BE2C (cell line): ENCODE measurements at regions not wholly inside any gene's neighbourhood (a gene's known extent, or its start where the extent isn't known, plus 50 kb on each side); places are given as distances from the start of the nearest gene placed in this dataset.

Experiments used
- DNase-seq: peaks from one replicate; pipeline ENCODE4 v3.0.0-alpha.2; 2020
- H3K27me3 ChIP-seq: fragments of 250-450 bp; sonication (Bioruptor Pico); 2 replicates; pipeline ENCODE4 v1.5.1; 2020; ENCODE audit warnings: mild to moderate bottlenecking
- H3K36me3 ChIP-seq: fragments of 250-450 bp; sonication (Bioruptor Pico); 2 replicates; pipeline ENCODE4 v1.5.1; 2020; ENCODE audit warnings: mild to moderate bottlenecking
- H3K4me1 ChIP-seq: fragments of 250-450 bp; sonication (Bioruptor Pico); 2 replicates; pipeline ENCODE4 v1.5.1; 2020
- H3K4me3 ChIP-seq: 2 replicates; pipeline ENCODE4 v1.5.1; 2011; ENCODE audit warnings: low read depth, low read length
- H3K9me3 ChIP-seq: fragments of 250-450 bp; sonication (Bioruptor Pico); 2 replicates; pipeline ENCODE4 v1.5.1; 2020
- CTCF ChIP-seq: IDR thresholded peaks from 2 replicates; pipeline ENCODE4 v1.5.1; 2012; ENCODE audit warnings: mild to moderate bottlenecking, low read depth, low read length

- H3K9me3 ChIP-seq, result no peaks in the 10 kb centered on the region
- H3K4me3 ChIP-seq, result no peak overlapping the region
- no peak for TF ChIP-seq CTCF
- DNase-seq, result no peak
- H3K27me3 ChIP-seq, result no peaks in the 10 kb centered on the region
- no peaks in the 10 kb centered on the region for H3K36me3 ChIP-seq
- no peaks in the 10 kb centered on the region for H3K4me1 ChIP-seq
These were observed 192.6 kb upstream of the LPP start for GRCh38 chr3:187961366-187961765.

- H3K4me1 ChIP-seq, result no peaks in the 10 kb centered on the region
- no peak overlapping the region for H3K4me3 ChIP-seq
- H3K36me3 ChIP-seq, result no peaks in the 10 kb centered on the region
- no peak for TF ChIP-seq CTCF
- no peaks in the 10 kb centered on the region for H3K9me3 ChIP-seq
- no peaks in the 10 kb centered on the region for H3K27me3 ChIP-seq
- DNase-seq, result no peak
These were observed 190.8 kb upstream of the LPP start for GRCh38 chr3:187963003-187963676.

- H3K27me3 ChIP-seq, result no peaks in the 10 kb centered on the region
- H3K4me1 ChIP-seq, result no peaks in the 10 kb centered on the region
- DNase-seq, result no peak
- no peaks in the 10 kb centered on the region for H3K9me3 ChIP-seq
- no peak overlapping the region for H3K4me3 ChIP-seq
- TF ChIP-seq CTCF, result no peak
- H3K36me3 ChIP-seq, result no peaks in the 10 kb centered on the region
These were observed 190.1 kb upstream of the LPP start for GRCh38 chr3:187963677-187964385.

GRCh38 chr3:187964760-187965159, 189.2 kb upstream of the LPP start:
- H3K9me3 ChIP-seq, result no peaks in the 10 kb centered on the region
- TF ChIP-seq CTCF, result no peak
- no peaks in the 10 kb centered on the region for H3K36me3 ChIP-seq

GRCh38 chr3:187966096-187966495, 187.9 kb upstream of the LPP start:
- H3K36me3 ChIP-seq, result no peaks in the 10 kb centered on the region
- no peaks in the 10 kb centered on the region for H3K4me1 ChIP-seq
- TF ChIP-seq CTCF, result no peak
- no peaks in the 10 kb centered on the region for H3K9me3 ChIP-seq
- no peak overlapping the region for H3K4me3 ChIP-seq
- DNase-seq, result no peak
- no peaks in the 10 kb centered on the region for H3K27me3 ChIP-seq

More at GRCh38 chr3:187964760-187965159, 189.2 kb upstream of the LPP start:
- Histone ChIP-seq H3K4me1 (no peaks in the 10 kb centered on the region), H3K27me3 (no peaks in the 10 kb centered on the region), H3K4me3 (no peak overlapping the region)
- DNase-seq, result no peak
